GM21528 (cell line): ENCODE measurements at regions not wholly inside any gene's neighbourhood (a gene's known extent, or its start where the extent isn't known, plus 50 kb on each side); places are given as distances from the start of the nearest gene placed in this dataset.
"Not testable (repeated sequence)": the region's sequence is repeated elsewhere in the genome, so short reads cannot be mapped to it uniquely, and the experiment has no call there.

ENCODE experiments used
- ATAC-seq: cut with Tn5 transposase; IDR thresholded peaks from one replicate; pipeline ENCODE4 v1.9.1; 2021; ENCODE audit warnings: mild to moderate bottlenecking, moderate library complexity; ENCODE audit not compliant: unreplicated experiment, low FRiP score

DNA sequence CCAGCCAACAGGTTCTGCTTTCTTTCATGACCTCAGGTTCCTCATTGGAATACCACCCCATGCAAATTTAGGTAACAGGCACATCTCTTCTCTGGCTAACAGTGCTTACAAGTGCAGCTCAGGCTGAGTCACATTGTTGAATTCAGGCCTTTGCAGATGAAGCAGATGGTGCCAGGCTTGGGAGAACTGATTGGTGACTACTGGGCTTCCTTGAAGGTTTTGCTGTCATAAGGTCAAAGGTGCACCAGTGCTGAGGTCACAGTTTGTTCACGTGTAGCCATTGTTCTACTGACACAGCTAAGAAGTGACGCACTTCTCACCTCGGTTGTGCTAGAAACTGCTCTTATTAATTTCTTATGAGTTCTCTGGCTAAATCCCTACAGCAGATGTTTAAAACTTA is 128.6 kb upstream of the BMPER start:
- no peak for ATAC-seq

DNA sequence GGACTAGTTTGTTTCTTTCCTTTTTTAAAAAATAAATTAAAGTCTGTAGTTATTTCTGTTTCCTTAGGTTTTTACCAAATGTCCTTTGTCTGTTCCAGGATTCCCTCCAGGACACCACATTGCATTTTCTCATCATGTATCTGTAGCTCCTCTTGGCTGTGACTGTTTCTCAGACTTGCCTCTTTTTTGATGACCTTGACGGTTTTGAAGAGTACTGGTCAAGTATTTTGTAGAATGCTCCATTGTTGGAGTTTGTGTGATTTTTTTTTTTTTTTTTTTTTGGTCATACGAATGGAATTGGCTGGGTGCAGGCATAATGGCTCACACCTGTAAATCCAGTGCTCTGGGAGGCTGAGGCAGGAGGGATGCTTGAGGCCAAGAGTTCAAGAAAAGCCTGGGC is 127.1 kb upstream of the BMPER start:
- ATAC-seq: no peak

DNA sequence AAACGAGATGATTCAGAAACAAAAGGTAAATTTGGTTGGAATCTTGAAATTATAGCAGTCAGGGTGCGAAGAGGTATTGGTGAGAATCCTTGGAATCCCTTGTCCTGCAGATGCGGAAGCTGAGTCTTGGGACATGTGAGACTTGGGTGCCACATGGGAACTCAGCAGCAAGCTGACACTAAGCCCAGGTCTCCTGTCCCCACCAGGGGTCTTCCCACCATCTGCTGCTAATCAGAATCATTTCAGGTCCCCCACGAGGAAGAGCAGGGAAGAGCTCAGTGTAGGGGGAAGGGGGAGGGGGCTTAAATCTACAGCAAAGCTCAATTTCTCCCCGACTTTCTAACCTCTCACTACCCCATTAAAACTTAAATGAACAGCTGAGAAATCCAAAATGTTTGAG is 126.1 kb upstream of the BMPER start:
- ATAC-seq: no peak

DNA sequence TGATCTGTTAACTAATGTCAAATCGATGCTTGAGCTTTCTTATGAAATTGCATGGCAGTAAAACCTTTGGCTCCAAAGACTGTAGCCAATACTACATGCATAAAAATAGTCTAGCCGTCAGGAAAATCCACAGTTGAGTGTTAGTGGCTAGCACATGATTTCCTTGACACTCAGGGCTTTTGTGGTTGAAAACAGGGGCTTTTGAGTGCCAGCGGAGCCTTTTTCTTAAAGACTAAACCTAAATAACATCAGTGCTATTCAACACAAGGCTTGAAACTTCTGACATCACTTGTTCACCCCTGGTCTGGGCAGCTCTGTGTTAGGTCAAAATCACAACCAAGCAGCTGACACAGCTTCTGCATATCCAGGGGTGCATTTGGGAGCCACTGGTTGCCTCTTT is 124.2 kb upstream of the BMPER start:
- ATAC-seq: no peak

DNA sequence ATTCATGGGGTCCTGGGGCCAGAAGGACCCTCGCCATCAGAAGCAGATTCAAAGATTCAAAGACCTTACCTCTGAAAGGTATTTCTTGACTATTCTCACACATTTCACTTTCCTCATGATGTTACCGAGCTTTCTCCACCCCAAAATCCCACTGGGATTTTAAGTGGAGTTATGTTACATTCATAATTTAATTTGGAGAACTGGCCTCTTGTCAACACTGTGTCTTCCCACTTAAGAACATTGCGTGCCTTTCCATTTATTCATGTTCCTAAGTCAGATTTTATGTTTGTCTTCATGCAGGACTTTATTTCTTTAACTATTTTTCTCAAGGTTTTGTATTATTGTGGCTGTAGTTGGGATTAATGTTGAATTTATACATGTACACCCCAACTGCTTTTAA is 123.5 kb upstream of the BMPER start:
- ATAC-seq: no peak

DNA sequence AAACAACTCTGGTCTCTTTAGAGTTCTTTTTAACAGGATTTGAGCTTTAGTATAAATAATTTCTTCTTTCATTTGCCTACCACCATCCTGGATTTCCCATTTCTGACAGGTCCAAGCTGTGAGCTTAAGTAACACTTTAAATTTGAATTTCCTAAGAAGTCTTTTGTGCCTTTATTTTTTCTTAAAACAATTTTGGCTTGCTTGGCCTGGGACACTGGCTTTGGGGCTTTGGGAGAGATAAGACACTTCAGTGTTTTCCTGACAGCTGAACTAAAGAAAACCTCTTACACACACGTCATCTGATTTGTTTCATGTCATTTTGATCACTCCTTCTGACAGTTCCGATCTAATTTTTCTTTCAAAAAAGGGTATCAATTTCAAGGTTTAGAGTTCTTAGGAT is 121.3 kb upstream of the BMPER start:
- ATAC-seq: no peak

DNA sequence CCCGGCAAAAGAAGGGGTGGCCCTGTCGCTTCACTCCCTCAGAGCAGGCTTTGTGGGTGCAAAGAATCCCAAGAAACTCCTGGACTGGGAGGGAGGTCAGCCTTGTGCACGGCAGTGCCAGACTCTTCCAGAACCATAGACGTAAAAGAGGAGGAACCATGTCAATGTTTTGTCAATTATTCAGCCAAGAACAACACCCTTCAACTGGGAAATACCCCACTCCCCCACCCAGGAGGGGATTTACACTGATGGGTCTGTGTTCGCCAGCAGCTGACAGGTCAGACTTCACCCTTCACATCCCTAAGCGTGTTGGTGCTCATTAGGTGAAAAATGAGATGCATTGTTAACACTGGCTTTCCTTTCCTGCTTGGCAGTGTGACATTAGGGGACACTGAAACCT is 116.8 kb upstream of the BMPER start:
- no peak for ATAC-seq

DNA sequence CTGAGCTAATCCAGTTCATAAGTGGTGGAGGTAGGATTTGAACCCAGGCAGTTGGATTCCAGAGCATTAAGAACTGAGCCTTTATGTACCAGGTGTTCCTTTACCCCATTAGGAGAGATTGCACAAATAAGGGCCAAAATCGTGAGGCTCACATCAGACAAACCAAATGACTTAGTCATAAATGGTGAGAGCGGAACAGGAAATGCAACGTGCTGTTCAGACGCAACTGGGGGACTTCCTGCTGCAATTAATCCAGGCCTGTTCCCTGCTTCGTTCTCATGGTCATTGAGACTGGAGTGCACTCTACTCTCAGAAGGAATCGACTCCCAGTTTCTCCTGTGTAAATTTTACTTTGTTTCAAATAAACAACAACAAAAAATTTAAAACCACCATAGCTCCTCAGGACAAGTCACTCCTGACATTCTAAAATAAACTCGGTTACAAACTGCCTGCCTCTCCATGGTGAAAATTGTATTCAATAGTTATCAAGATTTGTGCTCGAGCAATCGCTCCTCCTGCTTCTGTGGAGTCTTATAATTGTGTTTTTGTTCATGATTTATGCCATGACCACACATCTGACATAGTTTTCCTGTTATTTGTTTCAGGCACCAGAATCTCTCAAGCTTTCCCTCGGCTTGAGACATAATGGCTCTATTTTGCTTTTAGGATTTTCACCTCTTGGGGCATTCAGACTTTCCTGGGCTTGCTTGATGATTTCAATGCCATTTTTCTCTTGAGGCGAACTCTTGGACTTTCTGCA is 115.3 kb upstream of the BMPER start:
- ATAC-seq: no peak

DNA sequence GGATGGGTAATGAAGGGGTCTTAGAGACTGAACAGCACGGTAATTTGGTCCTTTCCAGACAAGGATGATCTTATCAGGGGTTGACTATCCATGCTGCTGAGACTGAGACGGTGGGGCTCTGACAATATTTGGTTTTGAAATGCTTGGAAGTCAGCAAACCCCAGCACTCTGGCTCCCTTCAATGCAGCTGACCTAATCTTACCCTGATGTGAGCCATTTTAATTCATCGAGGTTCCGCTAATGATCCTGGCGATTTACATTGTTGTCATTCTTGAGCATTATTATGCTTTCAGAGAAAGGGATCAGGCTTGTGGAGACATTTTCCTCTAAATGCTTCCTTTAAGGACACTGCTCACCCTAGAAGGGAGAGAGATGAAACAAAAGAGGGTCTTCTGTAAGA is 114.6 kb upstream of the BMPER start:
- ATAC-seq: no peak

DNA sequence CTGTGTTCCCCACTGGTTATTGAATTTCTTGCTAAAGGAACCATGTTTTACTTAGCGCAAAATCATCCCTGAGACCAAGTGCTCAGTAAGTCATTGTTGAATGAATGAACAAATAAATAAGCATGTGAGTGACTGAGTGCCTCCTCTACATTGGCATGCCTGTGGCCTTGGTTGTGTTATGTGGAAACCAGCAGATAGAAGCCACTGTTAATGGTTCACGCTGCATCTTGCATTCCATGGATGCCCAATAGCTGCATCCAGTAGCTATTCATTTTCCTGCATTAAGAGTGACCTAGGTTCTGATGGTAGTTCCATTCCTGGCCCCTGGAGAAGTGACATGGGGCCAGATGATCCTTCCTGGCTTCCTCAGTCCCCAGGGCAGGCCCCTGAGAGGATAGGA is 113.3 kb upstream of the BMPER start:
- ATAC-seq: no peak

DNA sequence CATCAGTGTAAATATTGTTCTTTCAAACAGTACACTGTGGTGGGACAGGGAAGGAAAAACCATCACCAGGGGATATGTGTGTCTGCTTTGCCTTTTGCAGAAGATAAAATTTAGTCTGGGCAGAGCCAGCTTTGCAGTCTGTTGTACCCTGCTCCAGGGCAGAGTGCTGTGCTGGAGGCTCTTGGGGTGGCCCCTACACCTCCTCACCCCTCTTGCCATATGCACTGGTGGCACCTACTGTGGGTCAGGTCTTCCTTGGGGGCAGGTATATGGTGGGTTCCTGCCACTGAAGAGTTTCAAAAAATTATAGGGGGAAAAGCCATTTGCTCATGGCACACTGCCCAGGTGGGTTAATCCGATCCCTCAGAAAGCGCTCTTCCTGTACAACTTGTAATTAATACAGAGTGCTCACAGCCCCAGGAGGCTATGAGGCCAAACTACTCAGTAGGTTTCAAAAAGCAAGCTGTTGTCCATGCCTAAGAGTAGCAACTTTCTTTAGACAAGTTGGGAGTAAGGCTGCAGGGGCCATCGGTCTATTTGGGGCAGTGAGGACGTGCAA is 112.7 kb upstream of the BMPER start:
- no peak for ATAC-seq

DNA sequence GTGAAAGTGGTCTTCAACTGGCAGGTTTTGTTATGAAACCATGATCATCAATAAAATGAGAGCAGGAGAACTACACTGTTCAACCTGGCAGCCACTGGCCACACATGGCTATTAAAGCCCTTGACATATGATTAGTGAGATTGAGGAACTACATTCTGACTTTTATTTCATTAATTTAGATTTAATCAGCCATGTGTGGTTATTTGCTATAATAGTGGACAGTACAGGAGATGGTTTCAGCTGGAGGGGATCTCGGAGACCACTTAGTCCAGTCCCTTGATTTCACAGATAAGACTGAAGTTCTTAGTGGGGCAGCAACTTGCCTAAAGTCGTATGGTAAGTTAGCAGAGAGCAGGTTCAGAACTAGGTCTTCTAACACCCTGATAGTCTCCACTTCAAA is 111.7 kb upstream of the BMPER start:
- no peak for ATAC-seq

DNA sequence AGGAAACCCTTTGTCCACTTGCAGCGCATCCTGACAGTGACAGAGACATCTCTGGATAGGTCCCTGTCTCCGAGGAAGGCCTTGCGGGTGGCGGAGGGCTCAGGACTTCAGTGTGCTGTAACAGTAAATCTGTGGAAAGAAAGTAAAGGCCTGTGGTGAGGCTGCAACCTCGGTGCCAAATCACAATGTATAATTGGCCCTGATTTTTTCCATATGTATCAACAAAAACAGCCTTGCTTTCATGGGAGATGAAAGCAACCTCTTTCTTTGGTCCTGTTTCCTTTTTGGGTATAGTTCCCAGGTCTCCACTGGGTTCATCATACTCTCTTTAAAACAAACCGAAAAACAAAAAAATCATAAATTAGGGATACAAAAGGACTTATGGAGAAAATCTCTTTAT is 110.9 kb upstream of the BMPER start:
- no peak for ATAC-seq

DNA sequence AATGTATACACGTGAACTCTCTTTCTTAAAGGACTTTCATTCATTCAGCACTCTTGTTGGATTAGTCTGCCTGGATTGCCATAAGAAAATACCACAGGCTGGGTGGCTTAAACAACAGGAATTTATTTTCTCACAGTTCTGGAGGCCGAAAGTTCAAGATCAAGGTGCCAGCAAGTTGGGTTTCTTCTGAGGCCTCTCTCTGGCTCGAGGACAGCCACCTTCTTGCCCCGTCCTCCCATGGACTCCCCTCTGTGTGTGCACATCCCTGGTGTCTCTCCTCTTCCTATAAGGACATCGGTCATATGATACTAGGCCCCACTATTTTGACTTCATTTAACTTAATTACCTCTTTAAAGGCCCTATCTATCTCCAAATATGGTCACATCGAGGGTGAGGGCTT is 110.4 kb upstream of the BMPER start:
- no peak for ATAC-seq

DNA sequence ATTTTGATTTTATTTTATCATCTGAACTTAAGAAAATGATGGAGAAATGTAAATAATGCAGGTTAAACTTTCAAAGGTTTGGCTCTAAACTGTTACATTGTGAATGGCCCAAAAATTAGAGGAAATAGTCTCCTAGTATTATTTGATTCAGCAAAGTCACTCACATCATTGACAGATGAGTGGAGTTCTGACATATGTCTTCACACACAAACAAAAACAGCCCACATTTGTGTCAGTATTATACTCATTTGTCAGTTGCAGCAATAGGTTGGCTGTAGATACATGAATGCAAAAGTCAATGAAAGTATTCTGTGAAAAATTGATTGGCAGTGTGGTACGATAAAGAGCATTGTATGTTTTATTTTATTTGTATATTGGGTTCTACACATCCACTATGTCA is 108.8 kb upstream of the BMPER start:
- ATAC-seq: no peak

DNA sequence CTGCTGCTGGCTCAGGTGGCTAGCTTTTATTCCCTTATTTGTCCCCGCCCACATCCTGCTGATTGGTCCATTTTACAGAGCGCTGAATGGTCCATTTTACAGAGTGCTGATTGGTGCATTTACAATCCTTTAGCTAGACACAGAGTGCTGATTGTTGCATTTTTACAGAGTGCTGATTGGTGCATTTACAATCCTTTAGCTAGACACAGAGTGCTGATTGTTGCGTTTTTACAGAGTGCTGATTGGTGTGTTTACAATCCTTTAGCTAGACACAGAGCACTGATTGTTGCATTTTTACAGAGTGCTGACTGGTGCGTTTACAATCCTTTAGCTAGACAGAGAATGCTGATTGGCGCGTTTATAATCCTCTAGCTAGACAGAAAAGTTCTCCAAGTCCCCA is 107.8 kb upstream of the BMPER start:
- not testable (repeated sequence) for ATAC-seq

DNA sequence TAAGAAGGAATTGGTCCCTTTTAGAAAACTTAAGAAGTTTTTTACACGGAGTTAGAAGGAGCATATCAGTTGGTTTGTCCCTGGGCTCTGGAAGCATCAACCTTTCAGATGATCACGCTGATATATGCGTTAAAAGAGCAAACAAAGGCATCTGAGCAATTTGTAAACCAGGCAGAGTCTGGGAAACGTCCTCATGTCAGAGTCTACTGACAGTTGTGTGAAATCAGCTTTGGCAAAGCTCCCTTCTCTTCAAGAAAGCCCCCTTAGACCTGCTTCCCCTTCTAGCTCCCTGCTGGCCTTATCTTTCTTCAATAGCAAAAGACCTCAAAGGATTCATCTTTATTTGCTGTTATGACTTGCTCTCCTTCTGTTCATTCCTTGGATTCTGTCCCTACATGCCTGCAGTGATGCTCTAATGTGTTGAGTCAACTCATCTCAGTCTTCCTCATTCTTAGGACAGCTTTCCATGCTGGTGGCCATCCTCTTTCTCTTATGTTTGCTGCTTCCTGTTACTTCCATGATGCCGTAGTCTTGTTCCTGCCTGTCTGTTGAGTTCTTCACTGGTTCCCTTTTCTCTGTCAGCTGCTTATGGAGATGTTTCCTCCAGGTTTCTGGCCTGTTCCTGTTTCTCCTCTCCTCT is 106.5 kb upstream of the BMPER start:
- ATAC-seq: no peak

DNA sequence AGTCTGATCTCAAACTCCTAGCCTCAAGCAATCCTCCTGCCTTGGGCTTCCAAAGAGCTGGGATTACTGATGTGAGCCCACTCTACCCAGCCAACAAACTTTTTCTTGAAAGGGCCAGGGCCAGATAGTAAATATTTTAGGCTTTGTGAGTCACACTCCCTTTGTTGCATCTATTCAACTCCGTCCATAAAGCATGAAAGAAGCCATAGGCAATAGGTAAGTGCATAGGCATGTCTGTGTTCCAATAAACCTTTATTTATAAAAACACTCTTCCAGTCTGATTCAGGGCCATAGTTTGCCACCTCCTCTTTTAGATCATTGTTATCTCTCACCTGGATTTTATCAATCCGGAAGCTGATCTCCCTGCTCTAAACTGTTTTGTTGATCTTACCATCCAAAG is 105.6 kb upstream of the BMPER start:
- ATAC-seq: no peak

DNA sequence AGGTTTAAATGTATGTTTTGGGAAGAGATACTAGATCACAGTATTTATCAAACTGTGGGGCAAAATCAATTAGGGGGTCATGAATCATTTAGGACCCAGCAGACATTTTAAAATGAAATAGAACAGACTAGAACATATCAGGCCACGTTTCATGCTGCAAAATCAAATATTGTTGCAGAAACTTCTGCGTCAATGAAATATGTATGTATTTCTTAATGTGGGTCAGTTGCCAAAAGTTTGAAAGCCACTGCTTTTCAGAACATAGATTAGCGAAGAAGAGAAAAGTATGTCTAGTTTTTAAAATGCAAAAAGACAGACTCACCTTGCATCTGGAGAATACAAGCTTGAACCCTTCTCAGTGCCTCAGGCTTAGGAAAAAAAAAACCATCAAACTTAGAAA is 102.7 kb upstream of the BMPER start:
- no peak for ATAC-seq

DNA sequence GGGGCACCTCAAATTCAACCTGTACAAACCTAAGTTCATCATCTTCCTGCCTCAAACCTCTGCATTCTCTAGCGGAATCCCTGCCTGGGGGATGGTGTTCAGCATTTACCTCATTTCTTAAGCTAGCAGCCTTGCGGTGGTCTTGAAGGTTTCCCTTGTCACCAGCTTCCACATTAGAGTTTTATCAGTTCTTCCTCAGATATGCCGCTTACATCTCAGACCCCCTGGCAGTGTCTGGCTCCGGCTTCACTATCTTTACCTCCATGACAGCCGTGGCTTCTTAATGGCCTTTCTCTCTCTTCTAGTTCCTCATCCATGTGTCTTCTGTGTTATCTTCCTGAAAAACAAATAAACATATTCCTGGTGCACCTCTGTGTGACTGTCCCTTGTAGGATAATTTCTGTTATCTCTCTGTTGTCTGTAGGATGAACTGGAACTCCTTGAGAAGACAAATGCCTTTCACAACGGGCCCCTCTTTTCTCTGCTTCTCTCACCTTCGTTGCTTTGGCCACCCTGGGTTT is 101.1 kb upstream of the BMPER start:
- ATAC-seq: no peak

DNA sequence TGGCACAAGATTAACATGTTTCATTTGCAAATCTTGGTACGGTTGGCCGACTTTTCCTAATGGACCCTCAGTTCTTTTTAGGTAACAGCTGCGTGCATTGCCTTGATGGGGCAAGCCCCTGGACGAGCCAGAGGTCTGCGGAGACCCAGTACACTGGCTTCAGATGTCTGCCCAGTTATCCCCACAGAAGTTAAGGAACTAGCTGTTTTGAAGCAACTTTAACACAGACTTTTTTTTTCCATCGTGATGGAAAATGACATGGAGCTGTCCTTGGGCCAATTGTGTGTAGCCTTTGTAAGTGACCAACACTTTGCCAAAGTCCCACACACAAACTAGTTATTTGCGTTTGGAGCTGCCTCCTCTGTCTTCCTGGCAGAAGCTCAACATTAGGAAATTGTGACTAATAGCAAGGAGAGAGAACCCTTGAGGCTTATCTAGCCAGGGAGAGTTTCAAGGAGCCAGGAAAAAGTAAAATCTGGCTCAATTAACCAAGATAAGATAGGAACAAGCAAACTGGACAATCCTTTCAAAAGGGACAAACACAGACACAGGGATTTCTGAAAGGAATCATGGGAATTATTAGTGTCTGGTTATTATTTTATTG is 99.6 kb upstream of the BMPER start:
- ATAC-seq: no peak
